ENCODE measurements at regions not wholly inside any gene's neighbourhood (a gene's known extent, or its start where the extent isn't known, plus 50 kb on each side); places are given as distances from the start of the nearest gene placed in this dataset.
"Not testable (repeated sequence)": the region's sequence is repeated elsewhere in the genome, so short reads cannot be mapped to it uniquely, and the experiment has no call there.

- in situ Hi-C loops (cut with MboI; ENCODE audit: low sequenced_read_pairs) = no loop called here
These were observed 64.8 kb upstream of the ABHD2 start for GRCh38 chr15:89023311-89023961.

- in situ Hi-C loops (cut with MboI; ENCODE audit: low sequenced_read_pairs) = no loop called here
These were observed 63.8 kb upstream of the ABHD2 start for GRCh38 chr15:89024418-89024817.

GRCh38 chr15:89026167-89026566 lies 62.1 kb upstream of the ABHD2 start:
- in situ Hi-C loops (cut with MboI; ENCODE audit: low sequenced_read_pairs) = no loop called here

- in situ Hi-C loops (cut with MboI; ENCODE audit: low sequenced_read_pairs) = no loop called here
These were observed 60.2 kb upstream of the ABHD2 start for GRCh38 chr15:89028036-89028435.

GRCh38 chr15:89030311-89030710 lies 57.9 kb upstream of the ABHD2 start:
- in situ Hi-C loops (cut with MboI; ENCODE audit: low sequenced_read_pairs) = no loop called here

GRCh38 chr15:89031637-89032285 lies 56.5 kb upstream of the ABHD2 start:
- in situ Hi-C loops (cut with MboI; ENCODE audit: low sequenced_read_pairs) = not testable (repeated sequence)

- in situ Hi-C loops (cut with MboI; ENCODE audit: low sequenced_read_pairs) = no loop called here
These were observed 54.0 kb upstream of the ABHD2 start for GRCh38 chr15:89034305-89034704.

- in situ Hi-C loops (cut with MboI; ENCODE audit: low sequenced_read_pairs) = no loop called here
These were observed 53.1 kb upstream of the ABHD2 start for GRCh38 chr15:89035150-89035549.

GRCh38 chr15:89035658-89036057 lies 52.6 kb upstream of the ABHD2 start:
- in situ Hi-C loops (cut with MboI; ENCODE audit: low sequenced_read_pairs) = no loop called here

GRCh38 chr15:89038146-89038545 lies 50.1 kb upstream of the ABHD2 start:
- in situ Hi-C loops (cut with MboI; ENCODE audit: low sequenced_read_pairs) = no loop called here
